Adipocyte (in vitro differentiated cells): ENCODE measurements at regions not wholly inside any gene's neighbourhood (a gene's known extent, or its start where the extent isn't known, plus 50 kb on each side); places are given as distances from the start of the nearest gene placed in this dataset.
A peak's percentile ranks its signal among the peaks of the same experiment; 100 is the strongest.

ENCODE experiments used
- DNase-seq: peaks from one replicate; pipeline ENCODE4 v3.0.0-alpha.2; 2015; ENCODE audit warnings: low read depth
- H3K27me3 ChIP-seq: replicated peaks from 2 replicates; pipeline ENCODE4 v1.7.0; 2013; ENCODE audit warnings: mild to moderate bottlenecking, low read length, moderate library complexity; ENCODE audit not compliant: control insufficient read depth, insufficient read depth
- H3K36me3 ChIP-seq: 2 replicates; pipeline ENCODE4 v1.7.0; 2013; ENCODE audit warnings: low read length, mild to moderate bottlenecking, moderate library complexity; ENCODE audit not compliant: control insufficient read depth, insufficient read depth, severe bottlenecking
- H3K4me1 ChIP-seq: 2 replicates; pipeline ENCODE4 v1.7.0; 2013; ENCODE audit warnings: mild to moderate bottlenecking, low read length, moderate library complexity; ENCODE audit not compliant: control insufficient read depth, insufficient read depth
- H3K4me3 ChIP-seq: 2 replicates; pipeline ENCODE4 v1.7.0; 2013; ENCODE audit warnings: mild to moderate bottlenecking, low read length, moderate library complexity
- H3K9ac ChIP-seq: 2 replicates; pipeline ENCODE4 v1.7.0; 2013; ENCODE audit warnings: mild to moderate bottlenecking, low read length, moderate library complexity
- H3K9me3 ChIP-seq: 2 replicates; pipeline ENCODE4 v1.7.0; 2013; ENCODE audit warnings: mild to moderate bottlenecking, low read length, moderate library complexity; ENCODE audit not compliant: control insufficient read depth

DNA sequence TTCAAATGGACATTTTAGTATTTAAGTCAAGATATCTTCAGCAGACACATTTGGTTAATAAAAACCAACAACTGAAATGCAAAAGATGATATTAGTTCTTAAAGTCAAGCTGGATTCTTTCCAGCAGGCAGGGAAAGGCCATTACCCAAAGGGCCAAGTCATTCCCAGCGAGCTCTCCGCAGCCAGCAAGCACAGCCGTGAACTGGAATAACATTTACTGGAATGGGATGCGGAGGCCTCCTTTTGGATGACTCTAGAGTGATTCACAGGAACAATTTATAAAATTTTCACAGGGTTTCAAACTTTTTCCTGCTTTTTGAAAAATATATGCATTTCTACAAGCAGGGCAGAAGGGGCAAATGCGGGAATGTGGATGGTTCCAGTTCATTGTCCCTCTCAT lies 76.6 kb upstream of the DAB2 start:
- peak; percentile 74 for DNase-seq
- H3K9me3 ChIP-seq: no peaks in the 10 kb centered on the region
- peak overlapping the region; percentile 73 for H3K4me3 ChIP-seq
- no peaks in the 10 kb centered on the region for H3K27me3 ChIP-seq
- no peaks in the 10 kb centered on the region for H3K36me3 ChIP-seq
- H3K4me1 ChIP-seq: peaks cover 60% of the 10 kb centered on the region
- H3K9ac ChIP-seq: peak overlapping the region; percentile 82

DNA sequence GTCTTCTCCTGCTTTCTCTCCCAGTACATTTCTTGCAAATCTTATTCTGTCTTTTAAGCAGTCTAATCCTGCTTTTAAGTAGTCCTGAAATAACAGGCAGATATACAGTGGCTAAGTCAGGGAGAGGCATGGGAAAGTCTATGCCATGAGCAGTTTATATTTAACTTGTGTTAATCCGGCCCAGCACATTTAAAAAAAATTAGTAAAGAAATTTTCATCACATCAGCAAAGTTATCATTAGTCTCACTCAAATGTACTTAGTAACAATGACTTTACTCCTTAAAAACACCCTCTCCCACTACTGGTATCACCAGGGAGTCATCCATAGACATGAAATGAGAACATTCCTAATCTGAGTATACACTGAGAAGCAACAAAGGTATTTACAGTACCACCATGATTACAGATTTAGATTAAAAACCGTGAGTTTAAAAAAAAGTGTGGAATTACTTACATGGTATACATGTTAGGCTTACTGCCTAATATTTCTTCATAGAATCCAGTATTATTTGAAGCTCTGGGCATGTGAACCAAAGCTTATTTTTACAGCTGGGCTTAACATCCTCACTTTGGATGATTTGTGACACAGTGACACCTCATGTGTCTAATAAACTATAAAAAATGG lies 75.9 kb upstream of the DAB2 start:
- H3K27me3 ChIP-seq: no peaks in the 10 kb centered on the region
- no peaks in the 10 kb centered on the region for H3K9me3 ChIP-seq
- no peak for DNase-seq
- H3K4me3 ChIP-seq: no peak overlapping the region
- no peaks in the 10 kb centered on the region for H3K36me3 ChIP-seq
- H3K9ac ChIP-seq: peak overlapping the region; percentile 82
- peaks cover 54% of the 10 kb centered on the region for H3K4me1 ChIP-seq

DNA sequence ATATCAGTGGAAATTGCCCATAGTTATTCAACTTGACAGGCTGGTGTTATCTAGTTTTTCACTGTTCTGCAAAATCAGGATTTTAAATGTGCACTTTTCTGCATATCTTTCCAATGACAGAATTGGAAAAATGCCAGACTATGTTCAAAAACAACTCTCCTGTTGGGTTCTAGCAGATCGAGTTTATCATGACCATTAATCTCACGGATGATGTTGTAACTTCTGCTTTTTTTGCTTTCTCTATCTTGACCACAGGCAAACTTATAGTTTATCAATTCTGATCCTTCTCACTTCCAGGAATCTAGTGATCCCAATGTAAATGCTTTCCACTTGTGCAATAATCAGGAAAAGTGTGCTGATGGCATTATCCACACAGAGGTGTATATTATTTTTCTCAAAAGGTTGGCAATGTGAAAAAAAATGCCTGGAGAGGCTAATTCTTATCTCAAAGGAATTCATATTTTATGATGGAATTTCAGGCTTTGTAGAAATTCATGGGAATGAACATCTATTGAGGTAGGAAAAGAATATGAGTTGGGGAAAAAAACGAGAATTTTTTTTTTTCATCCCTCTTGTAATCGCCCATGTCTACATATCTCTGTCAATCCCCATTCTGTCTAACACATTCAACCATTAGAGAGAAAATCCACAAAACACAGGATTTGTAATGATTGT lies 73.6 kb upstream of the DAB2 start:
- Histone ChIP-seq H3K9me3 (no peaks in the 10 kb centered on the region), H3K9ac (no peak overlapping the region), H3K4me3 (no peak overlapping the region), H3K27me3 (no peaks in the 10 kb centered on the region), H3K4me1 (peaks cover 61% of the 10 kb centered on the region), H3K36me3 (no peaks in the 10 kb centered on the region)
- peak; percentile 64 for DNase-seq

DNA sequence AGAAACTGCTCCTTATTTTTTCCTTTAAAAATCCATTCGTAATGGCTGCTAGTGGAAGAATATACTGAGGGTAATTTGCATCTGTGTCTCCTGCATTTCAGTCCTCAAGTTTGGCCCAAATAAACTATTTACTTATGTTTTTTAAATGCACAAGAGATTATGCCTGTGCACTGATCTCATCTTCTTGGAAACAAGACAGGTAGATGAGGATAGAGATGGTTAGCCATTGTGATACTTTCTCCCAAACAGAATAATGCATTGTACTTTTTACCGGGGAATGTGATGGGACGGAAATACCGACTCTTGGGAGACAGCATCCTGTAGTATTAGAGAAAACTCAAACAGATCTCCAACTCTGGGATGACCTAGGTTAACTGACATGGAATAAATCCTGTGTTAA lies 72.5 kb upstream of the DAB2 start:
- DNase-seq: no peak
- H3K9ac ChIP-seq: no peak overlapping the region
- no peak overlapping the region for H3K4me3 ChIP-seq
- H3K27me3 ChIP-seq: no peaks in the 10 kb centered on the region
- H3K4me1 ChIP-seq: peaks cover 50% of the 10 kb centered on the region
- no peaks in the 10 kb centered on the region for H3K36me3 ChIP-seq
- no peaks in the 10 kb centered on the region for H3K9me3 ChIP-seq

DNA sequence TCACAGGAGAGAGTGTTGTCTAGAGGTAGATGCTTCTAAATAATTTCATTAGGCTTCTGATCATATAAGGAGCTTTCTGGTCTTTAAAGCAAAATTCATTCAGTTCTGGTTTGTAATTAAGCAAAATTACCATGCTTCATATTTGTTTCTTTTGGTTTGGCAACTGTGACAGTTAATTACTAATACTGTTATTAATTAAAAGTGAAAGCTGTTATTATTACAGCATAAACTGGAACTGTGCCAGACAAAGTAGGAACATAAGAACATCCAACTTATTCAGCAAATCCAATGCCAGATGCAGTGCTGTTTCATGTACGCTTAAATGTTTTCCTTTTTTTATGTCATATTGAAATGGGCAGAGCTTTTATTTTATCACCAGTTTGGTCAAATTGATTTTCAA lies 70.4 kb upstream of the DAB2 start:
- H3K9me3 ChIP-seq: peaks cover 15% of the 10 kb centered on the region
- H3K36me3 ChIP-seq: no peaks in the 10 kb centered on the region
- DNase-seq: no peak
- no peak overlapping the region for H3K9ac ChIP-seq
- H3K27me3 ChIP-seq: no peaks in the 10 kb centered on the region
- peaks cover 30% of the 10 kb centered on the region for H3K4me1 ChIP-seq
- no peak overlapping the region for H3K4me3 ChIP-seq

GRCh38 chr5:39494534-39494933 lies 69.8 kb upstream of the DAB2 start:
- Histone ChIP-seq H3K4me1 (peaks cover 30% of the 10 kb centered on the region), H3K9me3 (peaks cover 20% of the 10 kb centered on the region), H3K4me3 (peak overlapping the region; percentile 56), H3K27me3 (no peaks in the 10 kb centered on the region), H3K9ac (peak overlapping the region; percentile 55), H3K36me3 (no peaks in the 10 kb centered on the region)
- no peak for DNase-seq

DNA sequence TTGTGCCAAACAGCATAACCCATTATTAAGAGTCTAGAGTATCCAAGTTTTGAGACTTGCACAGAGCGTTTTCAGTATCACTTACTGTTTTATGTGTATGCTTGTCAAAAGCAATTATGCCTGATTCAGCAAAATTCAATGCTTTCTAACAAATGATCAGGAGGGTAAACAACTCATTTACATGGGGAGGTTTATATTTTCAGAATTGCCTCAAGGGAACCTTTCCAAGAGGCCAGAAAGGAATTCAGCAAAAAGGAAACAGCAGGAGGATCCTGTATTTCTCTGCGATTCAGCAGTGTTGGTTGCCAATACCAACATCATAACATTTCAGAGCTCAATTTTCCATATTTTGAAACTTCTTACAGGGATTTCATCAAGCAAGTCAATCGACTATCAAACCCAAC lies 69.3 kb upstream of the DAB2 start:
- peak; percentile 90 for DNase-seq
- peaks cover 20% of the 10 kb centered on the region for H3K9me3 ChIP-seq
- peak overlapping the region; percentile 56 for H3K4me3 ChIP-seq
- H3K27me3 ChIP-seq: no peaks in the 10 kb centered on the region
- peak overlapping the region; percentile 58 for H3K9ac ChIP-seq
- H3K4me1 ChIP-seq: peaks cover 30% of the 10 kb centered on the region
- no peaks in the 10 kb centered on the region for H3K36me3 ChIP-seq

- no peaks in the 10 kb centered on the region for H3K36me3 ChIP-seq
- H3K4me3 ChIP-seq: no peak overlapping the region
These were observed 66.4 kb upstream of the DAB2 start for GRCh38 chr5:39491210-39491609.

DNA sequence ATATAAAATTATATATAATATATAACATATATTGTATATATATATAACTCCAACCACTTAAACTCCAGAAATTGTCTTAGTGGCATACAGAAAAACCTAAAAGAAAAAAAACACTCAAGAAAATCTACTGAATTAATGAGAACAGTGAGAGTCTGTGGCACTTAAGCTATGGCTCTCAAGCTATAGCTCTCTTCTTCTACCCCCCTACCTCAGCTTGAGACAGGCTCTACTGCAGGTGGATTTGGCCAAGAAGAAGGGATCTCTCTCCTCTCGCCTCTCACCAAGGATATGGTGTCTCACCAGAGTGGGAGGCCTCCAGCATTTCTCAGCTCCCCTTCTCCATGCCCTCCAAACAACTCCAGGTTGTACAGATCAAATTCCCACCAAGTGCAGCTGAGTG lies 64.5 kb upstream of the DAB2 start:
- no peak overlapping the region for H3K9ac ChIP-seq
- peaks cover 20% of the 10 kb centered on the region for H3K9me3 ChIP-seq
- H3K4me1 ChIP-seq: peaks cover 9% of the 10 kb centered on the region
- H3K36me3 ChIP-seq: no peaks in the 10 kb centered on the region
- DNase-seq: no peak
- no peaks in the 10 kb centered on the region for H3K27me3 ChIP-seq
- no peak overlapping the region for H3K4me3 ChIP-seq

More at GRCh38 chr5:39491210-39491609, 66.4 kb upstream of the DAB2 start:
- no peak for DNase-seq
- no peaks in the 10 kb centered on the region for H3K27me3 ChIP-seq
- peaks cover 20% of the 10 kb centered on the region for H3K9me3 ChIP-seq
- H3K9ac ChIP-seq: no peak overlapping the region
- H3K4me1 ChIP-seq: peaks cover 19% of the 10 kb centered on the region

DNA sequence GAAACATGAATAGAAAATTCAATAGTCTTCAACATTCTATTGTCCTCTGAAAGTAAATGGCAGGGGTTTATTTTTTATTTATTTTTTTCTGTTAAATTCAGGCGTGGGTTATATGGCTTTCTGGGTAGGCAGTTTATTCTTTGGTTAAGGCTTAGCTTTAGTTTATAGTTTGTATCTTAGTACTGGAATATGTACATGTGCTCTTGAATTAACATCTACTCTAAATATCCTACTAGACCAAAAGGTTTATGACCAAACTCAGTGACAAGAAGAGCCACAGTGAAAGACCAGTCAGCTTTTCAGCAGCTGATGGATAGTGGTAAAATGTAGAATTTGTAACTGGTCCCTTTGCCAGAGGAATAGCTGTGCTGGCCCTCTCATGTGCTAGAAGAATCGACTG lies 62.0 kb upstream of the DAB2 start:
- no peaks in the 10 kb centered on the region for H3K27me3 ChIP-seq

GRCh38 chr5:39486361-39486760 lies 61.6 kb upstream of the DAB2 start:
- Histone ChIP-seq H3K36me3 (no peaks in the 10 kb centered on the region), H3K27me3 (no peaks in the 10 kb centered on the region), H3K9me3 (peaks cover 16% of the 10 kb centered on the region), H3K9ac (no peak overlapping the region), H3K4me3 (no peak overlapping the region), H3K4me1 (peaks cover 4% of the 10 kb centered on the region)
- no peak for DNase-seq

More for the DNA sequence above, 62.0 kb upstream of the DAB2 start:
- Histone ChIP-seq H3K4me3 (no peak overlapping the region), H3K4me1 (peaks cover 4% of the 10 kb centered on the region), H3K36me3 (no peaks in the 10 kb centered on the region), H3K9me3 (peaks cover 20% of the 10 kb centered on the region), H3K9ac (no peak overlapping the region)
- no peak for DNase-seq
